Neural cell (in vitro differentiated cells): ENCODE measurements at regions not wholly inside any gene's neighbourhood (a gene's known extent, or its start where the extent isn't known, plus 50 kb on each side); places are given as distances from the start of the nearest gene placed in this dataset.

Experiments used
- H2AFZ ChIP-seq: fragments of 200-600, 300-800 bp; sonication (generic), shearing (Covaris generic); 2 replicates; pipeline ENCODE4 v1.6.0; 2014; ENCODE audit warnings: low read depth, mild to moderate bottlenecking, antibody characterized with exemption, low read length, moderate library complexity
- H3F3A ChIP-seq: fragments of 200-600 bp; shearing (Covaris generic); 2 replicates; pipeline ENCODE4 v1.6.1; 2016; ENCODE audit warnings: mild to moderate bottlenecking, moderate library complexity, mixed read lengths, antibody characterized with exemption, low read length; ENCODE audit not compliant: insufficient read depth, poor library complexity, severe bottlenecking
- H3K27ac ChIP-seq: fragments of 200-600, 300-800 bp; sonication (generic), shearing (Covaris generic); 2 replicates; pipeline ENCODE4 v1.5.1; 2014; ENCODE audit warnings: mild to moderate bottlenecking, low read length, moderate library complexity
- H3K27me3 ChIP-seq: fragments of 300-800, 200-600 bp; sonication (generic), shearing (Covaris generic); 2 replicates; pipeline ENCODE4 v1.6.0; 2014; ENCODE audit warnings: mild to moderate bottlenecking, low read depth, low read length, moderate library complexity; ENCODE audit not compliant: insufficient read depth
- H3K36me3 ChIP-seq: fragments of 300-800, 200-600 bp; sonication (generic), shearing (Covaris generic); 2 replicates; pipeline ENCODE4 v1.5.1; 2014; ENCODE audit warnings: mild to moderate bottlenecking, antibody characterized with exemption, low read length, moderate library complexity; ENCODE audit not compliant: insufficient read depth
- H3K4me2 ChIP-seq: fragments of 300-800, 200-600 bp; sonication (generic), shearing (Covaris generic); 2 replicates; pipeline ENCODE4 v1.6.0; 2014; ENCODE audit warnings: mild to moderate bottlenecking, low read length
- H3K4me3 ChIP-seq: fragments of 300-800, 200-600 bp; sonication (generic), shearing (Covaris generic); 2 replicates; pipeline ENCODE4 v1.5.1; 2014; ENCODE audit warnings: mild to moderate bottlenecking, low read length, moderate library complexity
- H3K79me2 ChIP-seq: fragments of 200-600 bp; shearing (Covaris generic); replicated peaks from 2 replicates; pipeline ENCODE4 v1.6.0; 2014; ENCODE audit warnings: mild to moderate bottlenecking, low read length, moderate library complexity; ENCODE audit not compliant: insufficient read depth
- H3K9ac ChIP-seq: fragments of 300-800, 200-600 bp; sonication (generic), shearing (Covaris generic); 2 replicates; pipeline ENCODE4 v1.6.1; 2016; ENCODE audit warnings: mild to moderate bottlenecking, low read length, mixed read lengths
- H3K9me2 ChIP-seq: fragments of 200-600 bp; shearing (Covaris generic); 2 replicates; pipeline ENCODE4 v1.6.1; 2016; ENCODE audit warnings: mild to moderate bottlenecking, low read length, mixed read lengths; ENCODE audit not compliant: insufficient read depth
- H3K9me3 ChIP-seq: fragments of 200-600, 300-800 bp; sonication (generic), shearing (Covaris generic); 2 replicates; pipeline ENCODE4 v1.6.1; 2016; ENCODE audit warnings: mild to moderate bottlenecking, mixed run types, low read length, moderate library complexity, mixed read lengths
- H4K20me1 ChIP-seq: fragments of 200-600 bp; shearing (Covaris generic); 2 replicates; pipeline ENCODE4 v1.6.1; 2016; ENCODE audit warnings: mild to moderate bottlenecking, mixed run types; ENCODE audit not compliant: insufficient read depth
- CTCF ChIP-seq: fragments of 450-650 bp; IDR thresholded peaks from 2 replicates; pipeline ENCODE4 v1.5.1; 2014; ENCODE audit warnings: antibody characterized with exemption, mild to moderate bottlenecking, moderate library complexity; ENCODE audit not compliant: poor library complexity, severe bottlenecking
- EP300 ChIP-seq: fragments of 450-650 bp; conservative IDR thresholded peaks from 2 replicates; pipeline ENCODE4 v1.6.1; 2014; ENCODE audit warnings: antibody characterized with exemption, mild to moderate bottlenecking, moderate library complexity; ENCODE audit not compliant: poor library complexity, severe bottlenecking
- EZH2 ChIP-seq: fragments of 200-600, 300-800 bp; shearing (Covaris generic), sonication (generic); IDR thresholded peaks from 2 replicates; pipeline ENCODE4 v1.6.1; 2014; ENCODE audit warnings: antibody characterized with exemption, low read length, borderline replicate concordance, mild to moderate bottlenecking; ENCODE audit not compliant: insufficient read depth, poor library complexity, severe bottlenecking
- MXI1 ChIP-seq: fragments of 450-650 bp; conservative IDR thresholded peaks from 2 replicates; pipeline ENCODE4 v1.6.1; 2014; ENCODE audit warnings: antibody characterized with exemption, mild to moderate bottlenecking; ENCODE audit not compliant: poor library complexity, severe bottlenecking
- POLR2AphosphoS5 ChIP-seq: IDR thresholded peaks from 2 replicates; pipeline ENCODE4 v1.6.1; 2012
- REST ChIP-seq: IDR thresholded peaks from 2 replicates; pipeline ENCODE4 v1.6.1; 2012; ENCODE audit warnings: borderline replicate concordance
- SMC3 ChIP-seq: fragments of 450-650 bp; conservative IDR thresholded peaks from 2 replicates; pipeline ENCODE4 v1.6.1; 2014; ENCODE audit warnings: antibody characterized with exemption, mild to moderate bottlenecking, moderate library complexity; ENCODE audit not compliant: poor library complexity
- TAF1 ChIP-seq: IDR thresholded peaks from 2 replicates; pipeline ENCODE4 v1.6.1; 2012; ENCODE audit warnings: low read depth

- Histone ChIP-seq H3K9ac (no peak overlapping the region), H3K4me2 (no peak overlapping the region)
These were observed 880.0 kb downstream of the BRD1 start for GRCh38 chr22:48947636-48948035.

GRCh38 chr22:48945621-48946458, 881.8 kb downstream of the BRD1 start:
- TF ChIP-seq CTCF (no peak), EP300 (no peak), TAF1 (no peak), MXI1 (no peak)
- no peaks in the 10 kb centered on the region for H3K27me3 ChIP-seq
- no peaks in the 10 kb centered on the region for H3K9me2 ChIP-seq
- no peaks in the 10 kb centered on the region for H3K36me3 ChIP-seq
- no peaks in the 10 kb centered on the region for H3F3A ChIP-seq
- no peak overlapping the region for H3K27ac ChIP-seq
- H3K79me2 ChIP-seq, result no peaks in the 10 kb centered on the region
- no peak overlapping the region for H3K4me2 ChIP-seq
- H4K20me1 ChIP-seq, result no peaks in the 10 kb centered on the region
- H2AFZ ChIP-seq, result no peak overlapping the region
- no peaks in the 10 kb centered on the region for H3K9me3 ChIP-seq
- no peak overlapping the region for H3K4me3 ChIP-seq
- H3K9ac ChIP-seq, result no peak overlapping the region

More at GRCh38 chr22:48947636-48948035, 880.0 kb downstream of the BRD1 start:
- Histone ChIP-seq H3K36me3 (no peaks in the 10 kb centered on the region), H3K4me3 (no peak overlapping the region), H3F3A (no peaks in the 10 kb centered on the region), H3K27me3 (no peaks in the 10 kb centered on the region), H3K27ac (no peak overlapping the region), H4K20me1 (no peaks in the 10 kb centered on the region), H3K9me2 (no peaks in the 10 kb centered on the region), H3K9me3 (no peaks in the 10 kb centered on the region), H2AFZ (no peak overlapping the region), H3K79me2 (no peaks in the 10 kb centered on the region)
- no peak for TF ChIP-seq REST
- no peak for TF ChIP-seq CTCF
- no peak for TF ChIP-seq SMC3
- no peak for TF ChIP-seq EZH2
- no peak for TF ChIP-seq POLR2AphosphoS5
- no peak for TF ChIP-seq MXI1
